ENCODE measurements at regions not wholly inside any gene's neighbourhood (a gene's known extent, or its start where the extent isn't known, plus 50 kb on each side); places are given as distances from the start of the nearest gene placed in this dataset.
"Not testable (repeated sequence)": the region's sequence is repeated elsewhere in the genome, so short reads cannot be mapped to it uniquely, and the experiment has no call there.

GRCh38 chr1:187958207-187958606 lies 1129.5 kb downstream of the PLA2G4A start:
- no peak for DNase-seq (ENCODE audit: low spot score)

- DNase-seq (ENCODE audit: low spot score) = no peak
Measured at GRCh38 chr1:187959062-187959461, 1130.3 kb downstream of the PLA2G4A start.

- DNase-seq (ENCODE audit: low spot score) = no peak
Measured at GRCh38 chr1:187960125-187960638, 1131.4 kb downstream of the PLA2G4A start.

GRCh38 chr1:187961895-187962294 lies 1133.1 kb downstream of the PLA2G4A start:
- DNase-seq (ENCODE audit: low spot score) = no peak

- no peak for DNase-seq (ENCODE audit: low spot score)
Measured at GRCh38 chr1:187971851-187972250, 1143.1 kb downstream of the PLA2G4A start.

- no peak for DNase-seq (ENCODE audit: low spot score)
Measured at GRCh38 chr1:187977298-187977697, 1148.5 kb downstream of the PLA2G4A start.

GRCh38 chr1:187985145-187985896 lies 1156.6 kb downstream of the PLA2G4A start:
- no peak for DNase-seq (ENCODE audit: low spot score)

- no peak for DNase-seq (ENCODE audit: low spot score)
Measured at GRCh38 chr1:187985897-187986654, 1157.3 kb downstream of the PLA2G4A start.

GRCh38 chr1:187987236-187987776 lies 1158.6 kb downstream of the PLA2G4A start:
- no peak for DNase-seq (ENCODE audit: low spot score)

- DNase-seq (ENCODE audit: low spot score) = no peak
Measured at GRCh38 chr1:187991944-187992343, 1163.2 kb downstream of the PLA2G4A start.

- DNase-seq (ENCODE audit: low spot score) = no peak
Measured at GRCh38 chr1:187996780-187997179, 1168.0 kb downstream of the PLA2G4A start.

GRCh38 chr1:187999973-188000372 lies 1171.2 kb downstream of the PLA2G4A start:
- no peak for DNase-seq (ENCODE audit: low spot score)

- DNase-seq (ENCODE audit: low spot score) = not testable (repeated sequence)
Measured at GRCh38 chr1:188003687-188004086, 1174.9 kb downstream of the PLA2G4A start.

- no peak for DNase-seq (ENCODE audit: low spot score)
Measured at GRCh38 chr1:188004849-188005248, 1176.1 kb downstream of the PLA2G4A start.

- no peak for DNase-seq (ENCODE audit: low spot score)
Measured at GRCh38 chr1:188006354-188006753, 1177.6 kb downstream of the PLA2G4A start.

GRCh38 chr1:188013222-188013849 lies 1184.6 kb downstream of the PLA2G4A start:
- DNase-seq (ENCODE audit: low spot score) = not testable (repeated sequence)

- DNase-seq (ENCODE audit: low spot score) = no peak
Measured at GRCh38 chr1:188017921-188018320, 1189.2 kb downstream of the PLA2G4A start.

GRCh38 chr1:188022661-188023060 lies 1193.9 kb downstream of the PLA2G4A start:
- DNase-seq (ENCODE audit: low spot score) = no peak

- no peak for DNase-seq (ENCODE audit: low spot score)
Measured at GRCh38 chr1:188023206-188023605, 1194.5 kb downstream of the PLA2G4A start.

GRCh38 chr1:188027613-188028012 lies 1198.9 kb downstream of the PLA2G4A start:
- DNase-seq (ENCODE audit: low spot score) = no peak

- not testable (repeated sequence) for DNase-seq (ENCODE audit: low spot score)
Measured at GRCh38 chr1:188037572-188037971, 1208.8 kb downstream of the PLA2G4A start.

GRCh38 chr1:188043536-188044245 lies 1214.9 kb downstream of the PLA2G4A start:
- no peak for DNase-seq (ENCODE audit: low spot score)

Data from AG20443 (cell line).